K562 (cell line): ENCODE measurements at regions not wholly inside any gene's neighbourhood (a gene's known extent, or its start where the extent isn't known, plus 50 kb on each side); places are given as distances from the start of the nearest gene placed in this dataset.
"Not testable (repeated sequence)": the region's sequence is repeated elsewhere in the genome, so short reads cannot be mapped to it uniquely, and the experiment has no call there.

ENCODE experiments used
- ATAC-seq: fragments of 200-7000 bp; cut with Tn5 transposase; 3 replicates; pipeline ENCODE4 v1.9.1; 2020; ENCODE audit warnings: moderate library complexity
- BruUV-seq: library from RNA; stranded (reverse); fragments of 400-500 nt; replicated peaks from 2 replicates; lab custom pipeline; 2021; lab: Mats Ljungman, UMichigan
- CTCF ChIA-PET: fragments of 300-600 bp; formaldehyde crosslinking; extraction: SDS; loops from one replicate; lab custom pipeline; 2021; ENCODE audit warnings: low intra/inter-chr PET ratio; lab: Yijun Ruan, JAX
- POLR2A ChIA-PET: fragments of 300-600, 350-650 bp; sonication (Branson Sonifier 250); formaldehyde crosslinking; extraction: SDS; loops from one replicate; lab custom pipeline; 2021; ENCODE audit warnings: antibody characterized with exemption, inconsistent platforms; lab: Yijun Ruan, JAX
- DNase-seq, 4 experiments: peaks; one replicate each; pipeline versions ENCODE4 v3.0.0 to v3.0.0-alpha.2; 2011 to 2018; ENCODE audit warnings: low spot score in 3 of 4, mixed read lengths in 3 of 4; ENCODE audit errors: extremely low read depth in 1 of 4
- FAIRE-seq: peaks from 2 replicates; lab custom pipeline; 2011; peaks lifted over from hg19 to GRCh38; lab: Jason Lieb, UNC
- H2AFZ ChIP-seq: 2 replicates; pipeline ENCODE4 v1.6.0; 2011; ENCODE audit warnings: low read depth, low read length, control low read depth, inconsistent platforms
- H3K27ac ChIP-seq: fragments of 200-600 bp; 3 replicates; pipeline ENCODE4 v1.8.0; 2011; ENCODE audit warnings: low read depth, mild to moderate bottlenecking, control low read depth, inconsistent platforms, low read length, moderate library complexity, mixed read lengths; ENCODE audit errors: extremely low read depth
- H3K27me3 ChIP-seq, 2 experiments: fragments of 300-600 bp in 1 of 2; 2 replicates in 1 of 2; 3 replicates in 1 of 2; pipeline versions ENCODE4 v1.6.0 to v1.8.0; 2011; ENCODE audit warnings: inconsistent platforms in 2 of 2, low read length in 2 of 2, mild to moderate bottlenecking in 1 of 2, mixed read lengths in 1 of 2, moderate library complexity in 1 of 2; ENCODE audit not compliant: control insufficient read depth in 2 of 2, insufficient read depth in 2 of 2
- H3K36me3 ChIP-seq: fragments of 300-600 bp; 3 replicates; pipeline ENCODE4 v1.8.0; 2011; ENCODE audit warnings: mild to moderate bottlenecking, low read length, inconsistent platforms; ENCODE audit not compliant: control insufficient read depth, insufficient read depth
- H3K4me1 ChIP-seq, 2 experiments: fragments of 200-600 bp in 1 of 2; replicated peaks in 1 of 2; 2 replicates in 1 of 2; 3 replicates in 1 of 2; pipeline versions ENCODE4 v1.5.1 to v1.8.0; 2011; ENCODE audit warnings: inconsistent platforms in 2 of 2, low read length in 2 of 2, mild to moderate bottlenecking in 1 of 2, mixed read lengths in 1 of 2, moderate library complexity in 1 of 2; ENCODE audit not compliant: control insufficient read depth in 2 of 2, insufficient read depth in 2 of 2
- H3K4me2 ChIP-seq: 2 replicates; pipeline ENCODE4 v1.6.1; 2011; ENCODE audit warnings: low read length, control low read depth, inconsistent platforms, mixed read lengths; ENCODE audit not compliant: insufficient read depth
- H3K4me3 ChIP-seq: fragments of 200-600 bp; sonication (generic), shearing (Covaris generic); 2 replicates; pipeline ENCODE4 v1.5.1; 2016; ENCODE audit warnings: control low read depth, inconsistent platforms
- H3K79me2 ChIP-seq: fragments of 200-600 bp; 3 replicates; pipeline ENCODE4 v1.8.0; 2011; ENCODE audit warnings: low read length, inconsistent platforms; ENCODE audit not compliant: control insufficient read depth, insufficient read depth
- H3K9ac ChIP-seq, 2 experiments: 2 replicates each; pipeline versions ENCODE4 v1.6.0 to v1.6.1; 2011; ENCODE audit warnings: low read depth in 2 of 2, low read length in 2 of 2, control low read depth in 1 of 2, inconsistent platforms in 1 of 2, mild to moderate bottlenecking in 1 of 2, mixed read lengths in 1 of 2; ENCODE audit not compliant: insufficient read depth in 1 of 2
- H3K9me1 ChIP-seq: one replicate; pipeline ENCODE4 v1.6.0; 2011; ENCODE audit warnings: inconsistent platforms, mild to moderate bottlenecking, low read length, moderate library complexity; ENCODE audit not compliant: control insufficient read depth, insufficient read depth
- H3K9me3 ChIP-seq: replicated peaks from 2 replicates; pipeline ENCODE4 v1.5.1; 2011; ENCODE audit warnings: low read depth, low read length, inconsistent platforms; ENCODE audit not compliant: control insufficient read depth, insufficient read depth
- H4K20me1 ChIP-seq: replicated peaks from 2 replicates; pipeline ENCODE4 v1.6.1; 2011; ENCODE audit warnings: low read length, inconsistent platforms, mixed read lengths; ENCODE audit not compliant: control insufficient read depth, insufficient read depth
- DPF2 ChIP-seq: fragments of 450-650 bp; IDR thresholded peaks from 2 replicates; pipeline ENCODE4 v1.6.1; 2016
- SNAPC5 ChIP-seq: fragments of 250-450 bp; sonication (Bioruptor Pico); IDR thresholded peaks from 2 replicates; pipeline ENCODE4 v1.8.0; 2021; ENCODE audit warnings: moderate library complexity, mild to moderate bottlenecking, inconsistent platforms
- ZBTB11 ChIP-seq, 3 experiments: fragments of 200-800 bp in 1 of 3; fragments of 250-450 bp in 1 of 3; fragments of 450-650 bp in 1 of 3; sonication (Bioruptor Pico) in 1 of 3; sonication (Bioruptor generic) in 1 of 3; formaldehyde crosslinking in 1 of 3; IDR thresholded peaks; 2 replicates each; pipeline versions ENCODE4 v1.6.1 to v1.8.0; 2016 to 2022; ENCODE audit warnings: mild to moderate bottlenecking in 2 of 3, missing genetic modification characterization in 2 of 3, missing compliant biosample characterization in 1 of 3, moderate library complexity in 1 of 3
- WGBS: fragments of 100-300 bp; shearing (Covaris generic); methylation state at CpG from one replicate; pipeline ENCODE4 v1.1.6; 2016; ENCODE audit warnings: low coverage, mixed read lengths; ENCODE audit not compliant: insufficient coverage; ENCODE audit errors: missing lambda C conversion rate; 5-methylcytosine and 5-hydroxymethylcytosine counted together
- in situ Hi-C: fragments of 300-500 bp; cut with MboI; formaldehyde crosslinking; loops from 4 replicates; pipeline ENCODE4 v1.15.0; 2018; ENCODE audit warnings: inconsistent platforms, mixed read lengths
- intact Hi-C: fragments of 100-400 bp; cut with micrococcal nuclease; formaldehyde crosslinking; loops from 2 replicates; pipeline ENCODE4 v1.14.2; 2022

- TF ChIP-seq ZBTB11 (CRISPR knock-in tag; IDR thresholded peaks at IDR 0.05) (no peak), DPF2 (no peak), SNAPC5 (no peak)
Measured at GRCh38 chr6:1162367-1163275, 149.3 kb upstream of the FOXQ1 start (continued).

GRCh38 chr6:1156411-1156810 lies 155.5 kb upstream of the FOXQ1 start:
- BruUV-seq, H3K4me1 ChIP-seq, FAIRE-seq: not testable (repeated sequence)

More at GRCh38 chr6:1156411-1156810, 155.5 kb upstream of the FOXQ1 start:
- H3K79me2 ChIP-seq, H3K4me3 ChIP-seq, H3K9ac ChIP-seq, H3K27ac ChIP-seq, H2AFZ ChIP-seq, DNase-seq, intact Hi-C loops, H3K27me3 ChIP-seq, H3K4me2 ChIP-seq, H3K36me3 ChIP-seq, in situ Hi-C loops, CTCF ChIA-PET, ATAC-seq, H4K20me1 ChIP-seq, H3K9me1 ChIP-seq, H3K9me3 ChIP-seq: not testable (repeated sequence)
- POLR2A ChIA-PET = interaction anchor here (0.6 kb wide), 1 partner anchor 263 kb away, joined by 3 read pairs; no protein-coding TSS in a partner anchor
- 0% methylated on average over 3 of the region's 3 CpGs for WGBS
